ENCODE measurements at regions not wholly inside any gene's neighbourhood (a gene's known extent, or its start where the extent isn't known, plus 50 kb on each side); places are given as distances from the start of the nearest gene placed in this dataset.

GRCh38 chr13:47794963-47795362 lies 206.1 kb downstream of the SUCLA2 start:
- H3K36me3 Mint-ChIP-seq (ENCODE audit: low read depth) = peaks cover 6% of the 10 kb centered on the region; the same call in 1 of the 2 replicates

GRCh38 chr13:47790755-47791154 lies 210.3 kb downstream of the SUCLA2 start:
- Mint-ChIP-seq H3K27ac (no peak overlapping the region), H3K27me3 (ENCODE audit: insufficient read depth) (peaks cover 5% of the 10 kb centered on the region), H3K36me3 (ENCODE audit: low read depth) (peaks cover 6% of the 10 kb centered on the region; the same call in 1 of the 2 replicates), H3K9me3 (peaks cover 22% of the 10 kb centered on the region), H3K4me1 (ENCODE audit: low read depth) (no peaks in the 10 kb centered on the region), H3K4me3 (no peak overlapping the region)
- TF ChIP-seq, protein P1, sequence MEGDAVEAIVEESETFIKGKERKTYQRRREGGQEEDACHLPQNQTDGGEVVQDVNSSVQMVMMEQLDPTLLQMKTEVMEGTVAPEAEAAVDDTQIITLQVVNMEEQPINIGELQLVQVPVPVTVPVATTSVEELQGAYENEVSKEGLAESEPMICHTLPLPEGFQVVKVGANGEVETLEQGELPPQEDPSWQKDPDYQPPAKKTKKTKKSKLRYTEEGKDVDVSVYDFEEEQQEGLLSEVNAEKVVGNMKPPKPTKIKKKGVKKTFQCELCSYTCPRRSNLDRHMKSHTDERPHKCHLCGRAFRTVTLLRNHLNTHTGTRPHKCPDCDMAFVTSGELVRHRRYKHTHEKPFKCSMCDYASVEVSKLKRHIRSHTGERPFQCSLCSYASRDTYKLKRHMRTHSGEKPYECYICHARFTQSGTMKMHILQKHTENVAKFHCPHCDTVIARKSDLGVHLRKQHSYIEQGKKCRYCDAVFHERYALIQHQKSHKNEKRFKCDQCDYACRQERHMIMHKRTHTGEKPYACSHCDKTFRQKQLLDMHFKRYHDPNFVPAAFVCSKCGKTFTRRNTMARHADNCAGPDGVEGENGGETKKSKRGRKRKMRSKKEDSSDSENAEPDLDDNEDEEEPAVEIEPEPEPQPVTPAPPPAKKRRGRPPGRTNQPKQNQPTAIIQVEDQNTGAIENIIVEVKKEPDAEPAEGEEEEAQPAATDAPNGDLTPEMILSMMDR (IDR thresholded peaks at IDR 0.05) = no peak
- no peak for DNase-seq

More at GRCh38 chr13:47794963-47795362, 206.1 kb downstream of the SUCLA2 start:
- H3K9me3 Mint-ChIP-seq = peaks cover 17% of the 10 kb centered on the region
- H3K27me3 Mint-ChIP-seq (ENCODE audit: insufficient read depth) = peaks cover 7% of the 10 kb centered on the region
- TF ChIP-seq, protein P1 (IDR thresholded peaks at IDR 0.05) = peak; percentile 61
- no peak overlapping the region for H3K4me3 Mint-ChIP-seq
- no peak for DNase-seq
- H3K27ac Mint-ChIP-seq = no peak overlapping the region
- H3K4me1 Mint-ChIP-seq (ENCODE audit: low read depth) = no peaks in the 10 kb centered on the region; the same call in 1 of the 2 replicates

DNA sequence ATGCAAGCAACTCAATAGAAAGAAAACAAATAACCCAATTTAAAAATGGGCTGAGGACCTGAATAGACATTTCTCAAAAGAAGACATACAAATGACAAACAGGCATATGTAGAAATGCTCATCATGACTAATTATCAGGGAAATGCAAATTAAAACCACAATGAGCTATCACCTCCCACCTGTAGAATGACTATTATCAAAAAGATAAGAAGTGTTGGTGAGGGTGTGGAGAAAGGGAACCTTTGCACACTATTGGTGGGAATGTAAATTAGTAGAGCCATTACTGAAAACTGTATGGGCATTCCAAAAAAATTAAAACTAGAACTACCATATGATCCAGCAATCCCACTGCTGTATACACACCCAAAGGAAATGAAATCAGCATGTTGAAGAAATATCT lies 212.2 kb downstream of the SUCLA2 start:
- Mint-ChIP-seq H3K27me3 (ENCODE audit: insufficient read depth) (no peaks in the 10 kb centered on the region; the same call in 1 of the 2 replicates), H3K4me1 (ENCODE audit: low read depth) (no peaks in the 10 kb centered on the region)
- TF ChIP-seq, protein P1 (IDR thresholded peaks at IDR 0.05) = no peak

GRCh38 chr13:47774671-47774994 lies 226.4 kb downstream of the SUCLA2 start:
- Mint-ChIP-seq H3K27me3 (ENCODE audit: insufficient read depth) (peaks cover 7% of the 10 kb centered on the region; the same call in 1 of the 2 replicates), H3K36me3 (ENCODE audit: low read depth) (no peaks in the 10 kb centered on the region), H3K4me3 (no peak overlapping the region), H3K9me3 (no peaks in the 10 kb centered on the region), H3K4me1 (ENCODE audit: low read depth) (peaks cover 5% of the 10 kb centered on the region; the same call in 1 of the 2 replicates), H3K27ac (no peak overlapping the region)
- TF ChIP-seq, protein P1 (IDR thresholded peaks at IDR 0.05) = no peak
- no peak for DNase-seq

More for the DNA sequence above, 212.2 kb downstream of the SUCLA2 start:
- H3K4me3 Mint-ChIP-seq = no peak overlapping the region
- no peak overlapping the region for H3K27ac Mint-ChIP-seq
- DNase-seq = no peak
- H3K9me3 Mint-ChIP-seq = peaks cover 22% of the 10 kb centered on the region
- peaks cover 6% of the 10 kb centered on the region; the same call in 1 of the 2 replicates for H3K36me3 Mint-ChIP-seq (ENCODE audit: low read depth)

GRCh38 chr13:47764817-47765216 lies 236.3 kb downstream of the SUCLA2 start:
- H3K27me3 Mint-ChIP-seq (ENCODE audit: insufficient read depth) = peaks cover 3% of the 10 kb centered on the region; the same call in 1 of the 2 replicates
- no peak for DNase-seq
- TF ChIP-seq, protein P1 (IDR thresholded peaks at IDR 0.05) = no peak
- no peaks in the 10 kb centered on the region for H3K36me3 Mint-ChIP-seq (ENCODE audit: low read depth)
- no peak overlapping the region for H3K4me3 Mint-ChIP-seq
- H3K9me3 Mint-ChIP-seq = no peaks in the 10 kb centered on the region; the same call in 1 of the 2 replicates
- H3K4me1 Mint-ChIP-seq (ENCODE audit: low read depth) = no peaks in the 10 kb centered on the region
- no peak overlapping the region for H3K27ac Mint-ChIP-seq
